Calu3 (cell line): ENCODE measurements at regions not wholly inside any gene's neighbourhood (a gene's known extent, or its start where the extent isn't known, plus 50 kb on each side); places are given as distances from the start of the nearest gene placed in this dataset.
A peak's percentile ranks its signal among the peaks of the same experiment; 100 is the strongest.

ENCODE experiments used
- BruUV-seq: library from RNA; stranded (reverse); fragments of 400-500 nt; replicated peaks from 2 replicates; lab custom pipeline; 2021; lab: Mats Ljungman, UMichigan
- CTCF ChIA-PET: fragments of 300-600 bp; sonication (Branson Sonifier 250); formaldehyde crosslinking; loops from one replicate; lab custom pipeline; 2022; ENCODE audit warnings: antibody characterized with exemption; lab: Charles Lee
- DNase-seq: peaks from one replicate; pipeline ENCODE4 v3.0.0; 2022
- H3K27ac Mint-ChIP-seq: one replicate; pipeline ENCODE4 v1.8.0; 2022; ENCODE audit warnings: mixed read lengths; ENCODE audit not compliant: unreplicated experiment
- H3K27me3 Mint-ChIP-seq: one replicate; pipeline ENCODE4 v1.8.0; 2022; ENCODE audit warnings: mixed read lengths; ENCODE audit not compliant: unreplicated experiment
- H3K36me3 Mint-ChIP-seq: one replicate; pipeline ENCODE4 v1.8.0; 2022; ENCODE audit warnings: mild to moderate bottlenecking, moderate library complexity, mixed read lengths; ENCODE audit not compliant: insufficient read depth, unreplicated experiment
- H3K4me1 Mint-ChIP-seq: one replicate; pipeline ENCODE4 v1.8.0; 2022; ENCODE audit warnings: mild to moderate bottlenecking, low read depth, mixed read lengths; ENCODE audit not compliant: unreplicated experiment
- H3K4me3 Mint-ChIP-seq: one replicate; pipeline ENCODE4 v1.8.0; 2022; ENCODE audit warnings: mild to moderate bottlenecking, low read depth, moderate library complexity, mixed read lengths; ENCODE audit not compliant: unreplicated experiment
- H3K9me3 Mint-ChIP-seq: one replicate; pipeline ENCODE4 v1.8.0; 2022; ENCODE audit warnings: low read depth, mixed read lengths; ENCODE audit not compliant: unreplicated experiment
- CTCF ChIP-seq: fragments of 200-600 bp; IDR thresholded peaks from one replicate; pipeline ENCODE4 v1.8.0; 2022; ENCODE audit warnings: antibody characterized with exemption; ENCODE audit not compliant: unreplicated experiment
- intact Hi-C: fragments of 100-400 bp; cut with micrococcal nuclease; formaldehyde crosslinking; loops from one replicate; pipeline ENCODE4 v1.10.0; 2022; ENCODE audit not compliant: unreplicated experiment

GRCh38 chr2:12415536-12415935 is 301.2 kb upstream of the TRIB2 start:
- no peak overlapping the region for H3K27ac Mint-ChIP-seq
- no peaks in the 10 kb centered on the region for H3K4me1 Mint-ChIP-seq
- BruUV-seq = no TSS peak
- no peak overlapping the region for H3K4me3 Mint-ChIP-seq
- no peak for TF ChIP-seq CTCF
- intact Hi-C loops = no loop called here
- H3K36me3 Mint-ChIP-seq = no peaks in the 10 kb centered on the region
- no peaks in the 10 kb centered on the region for H3K27me3 Mint-ChIP-seq
- CTCF ChIA-PET = no interaction called here
- no peaks in the 10 kb centered on the region for H3K9me3 Mint-ChIP-seq
- no peak for DNase-seq

DNA sequence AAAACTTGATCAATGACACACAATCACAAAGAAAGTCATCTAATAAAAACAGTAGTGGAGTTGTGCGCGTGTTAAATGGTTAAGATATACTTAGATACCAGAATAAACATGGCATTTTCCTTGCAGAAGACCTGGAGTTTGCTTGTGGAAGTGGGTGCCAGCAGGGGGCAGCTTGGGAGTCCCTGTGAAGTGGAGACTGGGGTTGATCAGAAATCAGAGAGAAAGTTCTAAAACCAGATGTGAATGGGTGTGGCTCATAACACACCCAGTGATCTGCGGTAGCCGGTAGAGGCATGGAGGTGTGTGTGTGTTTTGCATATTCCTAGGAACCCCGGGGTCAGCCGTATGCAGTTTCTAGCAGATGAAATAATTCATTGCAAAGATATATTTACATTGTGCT is 300.1 kb upstream of the TRIB2 start:
- no peaks in the 10 kb centered on the region for H3K4me1 Mint-ChIP-seq
- peak; percentile 21 for DNase-seq

GRCh38 chr2:12417786-12418185 is 298.9 kb upstream of the TRIB2 start:
- no TSS peak for BruUV-seq
- H3K4me3 Mint-ChIP-seq = no peak overlapping the region
- H3K9me3 Mint-ChIP-seq = no peaks in the 10 kb centered on the region
- H3K4me1 Mint-ChIP-seq = no peaks in the 10 kb centered on the region
- TF ChIP-seq CTCF = no peak
- intact Hi-C loops = no loop called here
- H3K36me3 Mint-ChIP-seq = no peaks in the 10 kb centered on the region
- no peaks in the 10 kb centered on the region for H3K27me3 Mint-ChIP-seq
- CTCF ChIA-PET = no interaction called here
- H3K27ac Mint-ChIP-seq = no peak overlapping the region
- DNase-seq = no peak

More for the DNA sequence above, 300.1 kb upstream of the TRIB2 start:
- intact Hi-C loops = no loop called here
- Mint-ChIP-seq H3K27me3 (no peaks in the 10 kb centered on the region), H3K27ac (no peak overlapping the region), H3K36me3 (no peaks in the 10 kb centered on the region), H3K4me3 (no peak overlapping the region), H3K9me3 (no peaks in the 10 kb centered on the region)
- no peak for TF ChIP-seq CTCF
- CTCF ChIA-PET = no interaction called here
- no TSS peak for BruUV-seq

- Mint-ChIP-seq H3K4me1 (no peaks in the 10 kb centered on the region), H3K27me3 (no peaks in the 10 kb centered on the region), H3K36me3 (no peaks in the 10 kb centered on the region), H3K27ac (no peak overlapping the region), H3K9me3 (no peaks in the 10 kb centered on the region), H3K4me3 (no peak overlapping the region)
- TF ChIP-seq CTCF = no peak
- intact Hi-C loops = no loop called here
- BruUV-seq = no TSS peak
- CTCF ChIA-PET = no interaction called here
- DNase-seq = no peak
Observed at GRCh38 chr2:12419803-12420202, 296.9 kb upstream of the TRIB2 start.

- no peak for DNase-seq
- H3K36me3 Mint-ChIP-seq = no peaks in the 10 kb centered on the region
- no peak for TF ChIP-seq CTCF
- CTCF ChIA-PET = no interaction called here
- H3K9me3 Mint-ChIP-seq = no peaks in the 10 kb centered on the region
- H3K27me3 Mint-ChIP-seq = no peaks in the 10 kb centered on the region
- intact Hi-C loops = no loop called here
- H3K4me1 Mint-ChIP-seq = no peaks in the 10 kb centered on the region
- H3K27ac Mint-ChIP-seq = no peak overlapping the region
- H3K4me3 Mint-ChIP-seq = no peak overlapping the region
- no TSS peak for BruUV-seq
Observed at GRCh38 chr2:12421046-12421445, 295.7 kb upstream of the TRIB2 start.
